Left ventricle myocardium inferior (tissue), 1 donor: ENCODE measurements at regions not wholly inside any gene's neighbourhood (a gene's known extent, or its start where the extent isn't known, plus 50 kb on each side); places are given as distances from the start of the nearest gene placed in this dataset.

Experiments used
- DNase-seq: peaks from one replicate; pipeline ENCODE4 v3.0.0-alpha.2; 2020
- H3K27ac ChIP-seq: fragments of 200-600 bp; replicated peaks from 2 replicates; pipeline ENCODE4 v1.8.0; 2021
- H3K27me3 ChIP-seq: fragments of 200-600 bp; 2 replicates; pipeline ENCODE4 v1.8.0; 2021; ENCODE audit warnings: low read depth
- H3K36me3 ChIP-seq: fragments of 200-600 bp; 2 replicates; pipeline ENCODE4 v1.8.0; 2021
- H3K4me1 ChIP-seq: fragments of 200-600 bp; 2 replicates; pipeline ENCODE4 v1.8.0; 2021
- H3K4me3 ChIP-seq: fragments of 200-600 bp; 2 replicates; pipeline ENCODE4 v1.8.0; 2021; ENCODE audit warnings: mild to moderate bottlenecking, moderate library complexity
- H3K9me3 ChIP-seq: fragments of 200-600 bp; replicated peaks from 2 replicates; pipeline ENCODE4 v1.8.0; 2021
- CTCF ChIP-seq: fragments of 200-600 bp; IDR thresholded peaks from 2 replicates; pipeline ENCODE4 v1.8.0; 2021; ENCODE audit warnings: antibody characterized with exemption, mild to moderate bottlenecking, borderline replicate concordance
- intact Hi-C: fragments of 100-400 bp; cut with micrococcal nuclease; formaldehyde crosslinking; loops from one replicate; pipeline ENCODE4 v1.11.0; 2022
- donor health status: DM: no; HTN: yes; CAD: no; lungs with severe emphysema.

GRCh38 chr20:54891907-54892306 is 416.5 kb downstream of the DOK5 start:
- Histone ChIP-seq H3K4me1 (no peaks in the 10 kb centered on the region), H3K36me3 (no peaks in the 10 kb centered on the region), H3K4me3 (no peak overlapping the region), H3K9me3 (peaks cover 4% of the 10 kb centered on the region), H3K27me3 (no peaks in the 10 kb centered on the region), H3K27ac (no peak overlapping the region)
- DNase-seq: no peak
- TF ChIP-seq CTCF: no peak
- intact Hi-C loops: no loop called here

GRCh38 chr20:54879393-54879792 is 404.0 kb downstream of the DOK5 start:
- Histone ChIP-seq H3K36me3 (no peaks in the 10 kb centered on the region), H3K4me1 (no peaks in the 10 kb centered on the region), H3K9me3 (peaks cover 24% of the 10 kb centered on the region), H3K27ac (no peak overlapping the region), H3K27me3 (no peaks in the 10 kb centered on the region), H3K4me3 (no peak overlapping the region)
- DNase-seq: no peak
- TF ChIP-seq CTCF: no peak
- intact Hi-C loops: no loop called here

GRCh38 chr20:54875307-54875706 is 399.9 kb downstream of the DOK5 start:
- Histone ChIP-seq H3K4me3 (no peak overlapping the region), H3K36me3 (no peaks in the 10 kb centered on the region), H3K4me1 (no peaks in the 10 kb centered on the region), H3K27me3 (no peaks in the 10 kb centered on the region), H3K27ac (no peak overlapping the region), H3K9me3 (peaks cover 11% of the 10 kb centered on the region)
- DNase-seq: no peak
- intact Hi-C loops: no loop called here
- TF ChIP-seq CTCF: no peak

- intact Hi-C loops: no loop called here
- Histone ChIP-seq H3K27me3 (no peaks in the 10 kb centered on the region), H3K4me1 (no peaks in the 10 kb centered on the region), H3K4me3 (no peak overlapping the region), H3K27ac (no peak overlapping the region), H3K36me3 (no peaks in the 10 kb centered on the region), H3K9me3 (peaks cover 7% of the 10 kb centered on the region)
- no peak for DNase-seq
- TF ChIP-seq CTCF: no peak
Observed at GRCh38 chr20:54874718-54875117, 399.3 kb downstream of the DOK5 start.

- peaks cover 7% of the 10 kb centered on the region for H3K9me3 ChIP-seq
Observed at GRCh38 chr20:54872440-54872839, 397.0 kb downstream of the DOK5 start.

More at GRCh38 chr20:54872440-54872839, 397.0 kb downstream of the DOK5 start:
- no peak for DNase-seq
- no peaks in the 10 kb centered on the region for H3K36me3 ChIP-seq
- no peak overlapping the region for H3K4me3 ChIP-seq
- H3K27ac ChIP-seq: no peak overlapping the region
- no peaks in the 10 kb centered on the region for H3K4me1 ChIP-seq
- TF ChIP-seq CTCF: no peak
- H3K27me3 ChIP-seq: no peaks in the 10 kb centered on the region
- intact Hi-C loops: no loop called here
